KOPT-K1 (cell line): ENCODE measurements at regions not wholly inside any gene's neighbourhood (a gene's known extent, or its start where the extent isn't known, plus 50 kb on each side); places are given as distances from the start of the nearest gene placed in this dataset.

Experiments used
- H3K27ac ChIP-seq: fragments of 200-600 bp; sonication (generic); 2 replicates; pipeline ENCODE4 v1.5.1; 2016; ENCODE audit warnings: antibody characterized with exemption, mild to moderate bottlenecking, low read depth, low read length; ENCODE audit not compliant: poor library complexity, severe bottlenecking
- H3K36me3 ChIP-seq: fragments of 200-600 bp; sonication (generic); 2 replicates; pipeline ENCODE4 v1.5.1; 2017; ENCODE audit warnings: antibody characterized with exemption, mild to moderate bottlenecking, low read length, moderate library complexity; ENCODE audit not compliant: insufficient read depth
- H3K9me3 ChIP-seq: fragments of 200-600 bp; sonication (generic); 2 replicates; pipeline ENCODE4 v1.5.1; 2017; ENCODE audit warnings: antibody characterized with exemption, low read length, mild to moderate bottlenecking; ENCODE audit not compliant: insufficient read depth, poor library complexity, severe bottlenecking

GRCh38 chr2:236674646-236675045 is 105.0 kb downstream of the ACKR3 start:
- peaks cover 6% of the 10 kb centered on the region for H3K9me3 ChIP-seq
- no peaks in the 10 kb centered on the region for H3K36me3 ChIP-seq
- no peak overlapping the region for H3K27ac ChIP-seq

GRCh38 chr2:236675051-236675450 is 105.4 kb downstream of the ACKR3 start:
- no peaks in the 10 kb centered on the region for H3K36me3 ChIP-seq
- H3K9me3 ChIP-seq = peaks cover 6% of the 10 kb centered on the region
- H3K27ac ChIP-seq = no peak overlapping the region

DNA sequence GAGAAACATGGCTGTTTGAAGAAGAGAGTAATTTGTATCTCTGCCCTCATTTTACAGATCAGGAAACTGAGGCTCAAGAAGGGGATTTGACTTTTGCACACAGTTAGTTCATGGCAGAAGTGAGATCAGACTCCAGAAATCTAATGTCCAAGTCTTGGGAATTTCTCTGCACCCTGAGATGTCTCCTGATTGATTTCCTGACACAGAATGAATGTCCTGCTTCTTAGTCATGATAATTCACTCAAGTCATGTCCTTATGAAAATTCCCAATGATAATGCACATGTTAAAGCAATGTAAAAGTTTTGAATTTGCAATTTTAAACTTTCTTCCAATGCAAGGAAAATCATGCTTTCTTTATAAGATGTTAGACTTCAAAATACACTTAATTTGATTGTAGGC is 105.9 kb downstream of the ACKR3 start:
- Histone ChIP-seq H3K27ac (no peak overlapping the region), H3K9me3 (peaks cover 6% of the 10 kb centered on the region), H3K36me3 (no peaks in the 10 kb centered on the region)

DNA sequence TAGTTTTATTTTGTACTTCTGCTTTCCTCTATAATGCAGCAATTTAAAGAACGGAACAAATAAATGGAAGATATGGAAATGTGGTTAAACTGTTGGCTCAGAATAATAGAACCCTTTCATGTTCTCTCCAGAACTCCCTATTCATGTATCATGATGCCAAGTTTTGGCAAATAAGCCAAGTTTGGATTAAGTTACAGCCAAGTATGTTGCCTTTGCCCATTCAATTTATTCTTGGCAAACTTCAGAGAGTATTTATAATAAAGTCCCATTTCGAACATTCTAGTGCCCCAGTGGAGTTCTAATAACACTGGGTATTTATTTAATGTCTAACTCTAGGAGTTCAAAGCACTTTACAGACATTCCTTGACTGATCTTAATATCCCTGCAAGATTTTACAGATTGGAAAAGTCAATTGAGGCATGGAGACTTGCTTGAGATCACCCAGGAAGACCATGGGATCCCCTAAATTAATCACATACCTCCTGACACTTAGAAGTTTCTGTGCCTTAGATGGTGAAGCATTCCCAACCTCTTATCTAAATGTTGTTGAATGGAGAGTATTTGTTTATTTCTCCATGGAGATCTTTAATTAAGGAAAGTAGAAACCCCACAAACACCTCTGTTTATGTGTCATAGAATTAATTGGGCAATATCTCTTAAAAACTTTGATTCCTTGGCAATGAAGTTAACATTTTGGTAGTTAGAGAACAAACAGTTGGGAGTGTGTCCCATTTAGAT is 106.7 kb downstream of the ACKR3 start:
- Histone ChIP-seq H3K36me3 (no peaks in the 10 kb centered on the region), H3K27ac (no peak overlapping the region), H3K9me3 (peaks cover 6% of the 10 kb centered on the region)

GRCh38 chr2:236677368-236677767 is 107.7 kb downstream of the ACKR3 start:
- Histone ChIP-seq H3K9me3 (peaks cover 6% of the 10 kb centered on the region), H3K36me3 (no peaks in the 10 kb centered on the region), H3K27ac (no peak overlapping the region)

DNA sequence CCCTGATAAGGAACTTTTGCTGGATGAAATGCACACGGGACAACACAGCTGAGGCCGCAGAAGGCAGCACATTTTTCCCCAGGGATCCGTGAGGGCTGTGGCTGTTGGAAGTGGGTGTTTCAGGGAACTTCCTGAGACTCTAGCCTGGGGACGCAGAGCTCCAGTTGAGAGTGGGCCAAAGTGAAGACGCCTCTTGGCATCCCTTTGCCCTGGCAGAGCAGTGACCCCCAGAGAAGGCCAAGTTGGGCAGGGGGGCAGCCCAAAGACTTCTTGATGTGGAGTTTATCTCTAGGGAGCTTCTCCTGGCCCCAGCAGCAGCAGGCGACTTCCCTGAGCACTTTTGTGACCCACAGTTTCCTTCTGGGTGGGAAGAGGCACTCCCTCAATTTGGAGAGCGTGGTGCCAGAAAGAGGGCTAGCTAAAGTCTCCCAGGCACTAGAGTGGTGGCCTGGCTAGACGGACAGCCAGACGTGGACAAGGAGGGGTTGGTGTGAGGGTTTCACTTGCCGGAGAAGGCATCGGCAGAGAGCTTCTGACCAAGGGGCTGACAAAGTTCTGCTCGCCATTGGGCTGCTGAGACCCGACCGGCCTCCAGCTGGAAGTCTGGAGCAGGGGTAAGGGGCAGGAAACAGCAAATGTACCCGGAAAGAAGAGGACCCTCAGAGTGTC is 108.8 kb downstream of the ACKR3 start:
- Histone ChIP-seq H3K27ac (no peak overlapping the region), H3K9me3 (peaks cover 2% of the 10 kb centered on the region), H3K36me3 (no peaks in the 10 kb centered on the region)

DNA sequence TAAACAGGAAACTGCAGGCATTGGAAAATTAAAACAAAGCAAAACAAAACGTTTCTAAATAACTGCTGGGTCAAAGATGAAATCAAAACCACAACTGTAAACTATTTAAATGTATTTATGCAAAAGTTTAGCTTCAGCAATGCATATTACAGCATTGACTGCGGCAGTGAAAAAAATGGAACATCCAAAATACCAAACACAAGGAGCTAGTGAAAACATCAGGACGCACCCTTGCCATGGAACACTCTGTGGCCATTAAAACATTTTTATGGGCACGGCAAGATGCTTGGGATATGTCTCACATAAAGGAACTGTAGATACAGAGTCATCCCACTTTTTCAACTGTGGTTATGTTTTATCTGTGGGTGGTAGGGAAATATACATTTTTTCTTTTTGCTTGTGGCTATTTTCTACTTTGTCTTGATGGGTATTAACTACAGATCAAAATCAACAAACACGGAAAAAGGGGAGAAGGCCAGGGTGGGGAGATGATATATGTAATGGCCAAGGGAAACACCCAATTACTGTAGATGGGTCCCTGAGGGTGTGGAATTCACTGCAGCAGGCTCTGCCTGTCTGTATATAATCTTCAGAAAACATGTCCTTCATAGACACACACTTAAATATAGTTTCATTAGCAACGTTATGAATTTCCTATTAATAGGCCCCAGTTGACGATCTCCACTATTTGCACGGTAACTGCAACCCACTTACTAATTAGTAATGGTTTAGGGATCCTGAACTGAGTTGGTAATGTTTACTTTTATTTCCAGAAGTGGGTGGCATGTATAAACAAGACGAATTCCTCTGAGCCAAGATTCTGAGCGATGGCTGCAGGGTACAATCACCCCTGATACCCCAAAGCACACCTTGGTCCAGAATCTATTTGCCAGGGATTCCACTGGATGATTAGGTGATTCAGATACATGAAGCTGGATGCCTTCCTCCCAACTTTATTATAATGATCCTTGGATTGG is 110.5 kb downstream of the ACKR3 start:
- Histone ChIP-seq H3K9me3 (no peaks in the 10 kb centered on the region), H3K27ac (no peak overlapping the region), H3K36me3 (no peaks in the 10 kb centered on the region)

- no peaks in the 10 kb centered on the region for H3K9me3 ChIP-seq
- H3K27ac ChIP-seq = no peak overlapping the region
- H3K36me3 ChIP-seq = no peaks in the 10 kb centered on the region
These were observed 113.2 kb downstream of the ACKR3 start for GRCh38 chr2:236682651-236683422.

DNA sequence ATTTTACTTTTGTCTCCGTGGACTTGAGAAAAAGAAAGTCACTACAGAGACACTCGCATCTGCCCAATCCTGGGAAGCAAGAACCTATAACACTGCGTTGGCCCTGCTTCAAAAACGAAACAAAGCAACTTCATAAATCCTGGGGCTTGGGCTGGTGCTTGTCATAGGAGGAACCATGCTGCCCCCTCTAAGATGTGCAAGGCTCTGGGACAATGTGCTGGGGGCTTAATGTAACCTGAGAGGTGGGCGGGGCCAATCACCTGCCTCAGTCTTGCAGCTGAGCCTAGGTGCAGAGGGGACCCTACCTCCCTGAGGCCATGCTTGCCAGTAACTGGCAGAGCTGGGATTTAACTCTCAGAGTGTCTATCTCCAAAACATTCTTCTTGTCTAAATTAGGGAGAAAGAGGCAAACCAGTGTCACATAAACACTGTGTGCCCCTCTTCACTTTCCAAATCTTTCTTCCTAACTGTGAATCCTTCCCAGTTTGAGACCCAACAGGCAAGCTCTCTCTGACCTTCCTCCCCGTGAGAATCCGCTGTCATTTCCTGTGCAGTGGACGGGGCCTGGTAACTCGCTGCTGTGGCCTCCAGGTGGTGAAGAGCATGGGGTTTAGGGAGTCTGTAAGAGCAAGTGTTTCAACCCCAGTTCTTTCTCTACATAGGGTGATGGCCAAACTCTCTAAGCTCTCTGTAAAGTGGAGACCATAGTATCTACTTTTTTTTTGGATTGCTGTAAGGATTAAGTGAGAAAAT is 115.1 kb downstream of the ACKR3 start:
- H3K27ac ChIP-seq = no peak overlapping the region
- no peaks in the 10 kb centered on the region for H3K36me3 ChIP-seq
- H3K9me3 ChIP-seq = no peaks in the 10 kb centered on the region

- Histone ChIP-seq H3K27ac (no peak overlapping the region), H3K9me3 (no peaks in the 10 kb centered on the region)
These were observed 115.7 kb downstream of the ACKR3 start for GRCh38 chr2:236685361-236685760.

DNA sequence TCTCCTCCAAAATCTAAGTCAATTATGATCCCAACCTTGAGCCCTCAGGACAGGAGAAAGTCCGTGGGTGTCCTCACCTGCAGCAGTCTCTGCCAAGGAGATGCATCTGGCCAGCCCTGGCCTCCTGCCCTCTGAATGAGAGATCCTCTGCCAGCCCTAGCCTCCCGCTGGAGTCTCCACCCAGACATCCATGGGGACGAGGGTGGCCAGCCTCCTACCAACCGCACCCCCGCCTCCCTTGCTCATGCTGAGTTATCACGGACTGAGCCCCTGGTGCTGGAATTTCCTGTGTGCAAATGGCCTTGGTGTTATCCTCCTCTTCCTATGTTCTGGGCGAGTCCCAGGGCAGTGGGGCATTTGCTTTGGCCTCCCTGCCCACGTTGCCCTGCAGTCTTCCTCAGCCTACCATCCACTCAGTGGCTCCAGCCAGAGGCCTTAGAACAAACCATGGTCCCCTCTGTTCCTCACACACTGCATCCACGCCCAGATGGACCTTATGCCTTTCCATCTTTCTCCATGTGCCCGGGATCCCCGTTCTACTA is 116.4 kb downstream of the ACKR3 start:
- Histone ChIP-seq H3K27ac (no peak overlapping the region), H3K9me3 (no peaks in the 10 kb centered on the region), H3K36me3 (no peaks in the 10 kb centered on the region)

More at GRCh38 chr2:236685361-236685760, 115.7 kb downstream of the ACKR3 start:
- H3K36me3 ChIP-seq = no peaks in the 10 kb centered on the region

GRCh38 chr2:236686561-236686960 is 116.9 kb downstream of the ACKR3 start:
- no peak overlapping the region for H3K27ac ChIP-seq
- no peaks in the 10 kb centered on the region for H3K36me3 ChIP-seq
- H3K9me3 ChIP-seq = no peaks in the 10 kb centered on the region

GRCh38 chr2:236687296-236687965 is 117.8 kb downstream of the ACKR3 start:
- Histone ChIP-seq H3K27ac (no peak overlapping the region), H3K36me3 (no peaks in the 10 kb centered on the region), H3K9me3 (no peaks in the 10 kb centered on the region)
